GM12878 (cell line): ENCODE measurements at regions not wholly inside any gene's neighbourhood (a gene's known extent, or its start where the extent isn't known, plus 50 kb on each side); places are given as distances from the start of the nearest gene placed in this dataset.
A peak's percentile ranks its signal among the peaks of the same experiment; 100 is the strongest.

Experiments used
- CTCF ChIP-seq, 3 experiments: IDR thresholded peaks in 2 of 3; conservative IDR thresholded peaks in 1 of 3; 2 replicates each; pipeline ENCODE4 v1.5.1; 2011; ENCODE audit warnings: low read depth in 3 of 3, low read length in 3 of 3, mild to moderate bottlenecking in 3 of 3, control low read depth in 2 of 3, moderate library complexity in 2 of 3, inconsistent platforms in 1 of 3, mixed read lengths in 1 of 3; ENCODE audit not compliant: control insufficient read depth in 2 of 3, insufficient read depth in 1 of 3; ENCODE audit errors: extremely low read depth in 1 of 3
- EP300 ChIP-seq, 2 experiments: fragments of 150-350 bp in 1 of 2; IDR thresholded peaks; 2 replicates each; pipeline ENCODE4 v1.6.1; 2011 to 2012; ENCODE audit warnings: low read depth in 2 of 2, low read length in 2 of 2, borderline replicate concordance in 1 of 2, improper control_type of control experiment in 1 of 2, inconsistent platforms in 1 of 2; ENCODE audit not compliant: control insufficient read depth in 1 of 2
- FOXK2 ChIP-seq: fragments of 450-650 bp; IDR thresholded peaks from 2 replicates; pipeline ENCODE4 v1.6.1; 2017; ENCODE audit warnings: mild to moderate bottlenecking, moderate library complexity
- FOXM1 ChIP-seq: IDR thresholded peaks from 2 replicates; pipeline ENCODE4 v1.6.1; 2012; ENCODE audit warnings: low read depth, mild to moderate bottlenecking, inconsistent platforms, low read length, moderate library complexity
- HDAC2 ChIP-seq: fragments of 200-600 bp; sonication (generic); IDR thresholded peaks from 2 replicates; pipeline ENCODE4 v1.6.1; 2017
- HDGF ChIP-seq: fragments of 450-650 bp; IDR thresholded peaks from 2 replicates; pipeline ENCODE4 v1.6.1; 2016; ENCODE audit warnings: antibody characterized with exemption
- SUZ12 ChIP-seq: fragments of 200-600 bp; sonication (generic); IDR thresholded peaks from one replicate; pipeline ENCODE4 v1.6.1; 2018; ENCODE audit warnings: antibody characterized with exemption, mild to moderate bottlenecking; ENCODE audit not compliant: unreplicated experiment
- TAF1 ChIP-seq: IDR thresholded peaks from 2 replicates; pipeline ENCODE4 v1.6.1; 2011; ENCODE audit warnings: mild to moderate bottlenecking, low read depth, low read length, borderline replicate concordance
- USF2 ChIP-seq: IDR thresholded peaks from 2 replicates; pipeline ENCODE4 v1.6.1; 2011; ENCODE audit warnings: low read depth, low read length, improper control_type of control experiment, borderline replicate concordance
- YBX1 ChIP-seq: fragments of 450-650 bp; IDR thresholded peaks from 2 replicates; pipeline ENCODE4 v1.6.1; 2016; ENCODE audit warnings: antibody characterized with exemption
- TF ChIP-seq, protein P1 (sequence below): fragments of 450-650 bp; IDR thresholded peaks from 2 replicates; pipeline ENCODE4 v1.6.1; 2017; ENCODE audit warnings: mild to moderate bottlenecking

DNA sequence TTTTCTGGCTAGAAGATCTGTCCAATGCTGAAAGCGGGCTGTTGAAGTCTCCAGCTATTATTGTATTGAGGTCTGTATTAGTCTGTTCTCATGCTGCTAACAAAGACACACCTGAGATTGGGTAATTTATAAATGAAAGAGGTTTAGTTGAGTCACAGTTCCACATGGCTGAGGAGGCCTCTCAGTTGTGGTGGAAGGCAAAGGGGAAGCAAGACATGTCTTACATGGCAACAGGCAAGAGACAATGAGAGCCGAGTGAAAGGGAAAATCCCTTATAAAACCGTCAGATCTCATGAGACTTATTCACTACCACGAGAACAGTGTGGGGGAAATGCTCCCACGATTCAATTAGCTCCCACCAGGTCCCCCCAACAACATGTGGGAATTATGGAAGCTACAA, 980.4 kb downstream of the SLITRK5 start:
- no peak for TF ChIP-seq USF2
- TF ChIP-seq HDGF: no peak
- TF ChIP-seq HDAC2: no peak
- TF ChIP-seq, protein P1, sequence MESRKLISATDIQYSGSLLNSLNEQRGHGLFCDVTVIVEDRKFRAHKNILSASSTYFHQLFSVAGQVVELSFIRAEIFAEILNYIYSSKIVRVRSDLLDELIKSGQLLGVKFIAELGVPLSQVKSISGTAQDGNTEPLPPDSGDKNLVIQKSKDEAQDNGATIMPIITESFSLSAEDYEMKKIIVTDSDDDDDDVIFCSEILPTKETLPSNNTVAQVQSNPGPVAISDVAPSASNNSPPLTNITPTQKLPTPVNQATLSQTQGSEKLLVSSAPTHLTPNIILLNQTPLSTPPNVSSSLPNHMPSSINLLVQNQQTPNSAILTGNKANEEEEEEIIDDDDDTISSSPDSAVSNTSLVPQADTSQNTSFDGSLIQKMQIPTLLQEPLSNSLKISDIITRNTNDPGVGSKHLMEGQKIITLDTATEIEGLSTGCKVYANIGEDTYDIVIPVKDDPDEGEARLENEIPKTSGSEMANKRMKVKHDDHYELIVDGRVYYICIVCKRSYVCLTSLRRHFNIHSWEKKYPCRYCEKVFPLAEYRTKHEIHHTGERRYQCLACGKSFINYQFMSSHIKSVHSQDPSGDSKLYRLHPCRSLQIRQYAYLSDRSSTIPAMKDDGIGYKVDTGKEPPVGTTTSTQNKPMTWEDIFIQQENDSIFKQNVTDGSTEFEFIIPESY: no peak
- TF ChIP-seq FOXM1: no peak
- TF ChIP-seq SUZ12: no peak
- TF ChIP-seq CTCF (IDR thresholded peaks at IDR 0.05 in 2 of 3, conservative IDR thresholded peaks at IDR 0.05 in 1 of 3; ENCODE audit: control insufficient read depth in 2 of 3, extremely low read depth in 1 of 3, insufficient read depth in 1 of 3, low read depth in 3 of 3, low read length in 3 of 3): no peak
- no peak for TF ChIP-seq TAF1
- no peak for TF ChIP-seq YBX1
- TF ChIP-seq FOXK2: no peak
- TF ChIP-seq EP300 (IDR thresholded peaks at IDR 0.05; ENCODE audit: borderline replicate concordance in 1 of 2, control insufficient read depth in 1 of 2, low read depth in 2 of 2, low read length in 2 of 2): peak in 1 of 2 experiments; percentile 42; a peak in 1 of 4 replicates
